ENCODE measurements at regions not wholly inside any gene's neighbourhood (a gene's known extent, or its start where the extent isn't known, plus 50 kb on each side); places are given as distances from the start of the nearest gene placed in this dataset.

DNA sequence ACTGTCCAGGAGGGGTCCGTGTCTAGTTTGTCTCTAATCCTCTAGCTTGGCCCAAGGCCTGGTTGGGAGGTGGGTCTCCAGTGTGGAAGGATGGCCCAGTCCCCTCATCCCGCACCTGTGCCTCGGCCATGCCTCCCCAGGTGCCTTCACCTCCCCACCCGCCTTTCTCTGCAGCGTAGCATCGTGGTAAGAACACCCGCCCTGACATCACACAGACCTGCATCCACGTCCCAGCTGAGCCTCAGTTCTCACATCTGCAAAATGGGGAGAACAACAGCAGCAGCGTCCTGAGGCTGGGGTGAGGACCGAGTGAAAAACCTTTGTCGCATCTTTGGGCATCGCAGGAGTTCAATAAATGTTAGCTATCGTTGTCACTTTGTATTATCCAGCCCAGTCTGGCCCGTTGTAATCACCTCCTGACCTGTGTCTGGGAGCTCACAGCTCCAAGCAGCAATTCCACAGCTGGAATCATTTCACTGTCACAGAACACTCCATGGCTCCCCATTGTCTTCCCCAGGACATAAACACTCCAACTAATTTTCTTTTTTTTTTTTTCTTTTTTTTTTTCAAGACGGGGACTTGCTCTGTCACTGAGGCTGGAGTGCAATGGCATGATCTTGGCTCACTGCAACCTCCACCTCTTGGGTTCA lies 181.2 kb upstream of the IER5L start:
- DNase-seq (ENCODE audit: low read depth), result no peak

- no peak for DNase-seq (ENCODE audit: low read depth)
These were observed 180.6 kb upstream of the IER5L start for GRCh38 chr9:129358621-129359154.

GRCh38 chr9:129357773-129358245 lies 179.7 kb upstream of the IER5L start:
- DNase-seq (ENCODE audit: low read depth), result no peak

DNA sequence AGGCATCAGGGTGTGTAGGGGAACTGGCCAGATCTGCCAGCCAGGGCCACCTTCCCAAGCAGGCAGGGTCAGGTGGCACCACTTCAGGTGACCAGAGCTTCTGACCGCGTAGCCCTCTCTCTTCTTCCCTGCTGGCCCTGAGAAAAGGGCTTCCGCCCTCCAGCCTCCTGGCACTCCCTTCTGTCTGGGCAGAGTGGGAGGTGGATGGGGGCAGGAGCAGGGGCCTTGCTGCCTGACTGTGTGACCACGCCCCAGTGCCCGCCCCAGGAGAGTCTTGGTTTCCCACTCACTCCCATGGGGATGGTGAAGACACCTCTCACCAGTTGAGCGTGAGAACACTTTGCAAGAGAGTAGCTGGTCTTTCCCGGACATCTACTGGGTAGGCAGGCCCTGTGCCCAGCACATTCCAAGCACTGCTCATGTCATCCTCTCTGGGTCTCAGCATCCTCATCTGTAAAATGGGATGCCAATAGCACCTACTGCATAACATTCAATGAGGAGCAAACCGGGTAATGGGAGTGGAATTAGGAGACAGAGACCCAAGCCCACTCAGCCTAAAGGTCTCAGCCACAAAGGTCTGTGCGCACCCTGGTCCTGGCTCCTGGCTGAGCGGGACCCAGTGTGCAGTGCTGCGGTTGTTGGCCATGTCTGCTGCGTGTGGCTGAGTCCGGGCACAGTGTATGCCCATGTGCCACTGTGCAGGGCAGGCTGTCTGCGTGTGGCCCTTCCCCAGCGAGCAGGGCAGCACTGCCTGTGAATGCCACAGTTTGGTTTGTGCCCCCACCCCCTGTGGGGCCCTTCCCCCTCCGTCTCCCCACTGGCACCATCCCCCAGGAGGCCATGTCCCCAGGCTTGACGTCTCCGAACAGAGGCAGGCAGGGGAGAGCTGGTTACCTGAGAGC lies 179.1 kb upstream of the IER5L start:
- no peak for DNase-seq (ENCODE audit: low read depth)

DNA sequence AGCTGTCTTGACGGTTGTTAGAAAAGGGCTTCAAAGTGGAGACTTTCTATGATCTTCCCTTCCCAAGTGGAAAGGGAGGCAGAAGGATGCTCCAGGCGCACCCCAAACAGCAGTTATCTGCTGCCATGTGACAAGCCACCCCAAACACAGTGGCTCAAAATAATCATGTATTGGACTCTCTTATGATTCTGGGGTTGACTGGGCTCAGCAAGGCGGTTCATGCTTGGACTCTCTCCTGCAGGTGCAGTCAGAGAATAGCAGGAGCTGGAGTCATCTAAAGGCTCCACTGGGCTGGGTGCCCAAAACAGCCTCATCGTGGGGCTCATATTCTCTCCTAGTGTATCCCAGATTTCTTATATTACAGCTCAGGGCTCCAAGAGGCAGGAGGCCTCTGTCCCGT lies 177.6 kb upstream of the IER5L start:
- DNase-seq (ENCODE audit: low read depth), result no peak

DNA sequence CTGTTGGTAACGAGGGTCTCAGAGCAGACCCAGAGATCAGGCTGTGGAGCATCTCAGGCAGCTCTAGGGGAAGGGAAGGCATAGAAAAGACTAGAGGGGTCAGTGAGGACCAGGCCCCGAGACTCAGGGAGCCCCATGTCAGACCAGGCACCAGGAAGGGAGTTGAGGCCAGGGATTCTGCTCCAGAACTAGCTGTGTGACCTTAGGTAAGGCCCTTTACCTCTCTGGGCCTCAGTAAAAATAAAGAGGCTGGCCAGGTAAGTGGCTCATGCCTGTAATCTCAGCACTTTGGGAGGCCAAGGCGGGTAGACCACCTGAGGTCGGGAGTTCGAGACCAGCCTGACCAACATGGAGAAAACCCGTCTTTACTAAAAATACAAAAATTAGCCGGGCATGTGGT lies 176.4 kb upstream of the IER5L start:
- DNase-seq (ENCODE audit: low read depth), result no peak

- DNase-seq (ENCODE audit: low read depth), result no peak
These were observed 175.8 kb upstream of the IER5L start for GRCh38 chr9:129353697-129354336.

- no peak for DNase-seq (ENCODE audit: low read depth)
These were observed 174.2 kb upstream of the IER5L start for GRCh38 chr9:129352146-129352865.

- no peak for DNase-seq (ENCODE audit: low read depth)
These were observed 173.6 kb upstream of the IER5L start for GRCh38 chr9:129351642-129352145.

DNA sequence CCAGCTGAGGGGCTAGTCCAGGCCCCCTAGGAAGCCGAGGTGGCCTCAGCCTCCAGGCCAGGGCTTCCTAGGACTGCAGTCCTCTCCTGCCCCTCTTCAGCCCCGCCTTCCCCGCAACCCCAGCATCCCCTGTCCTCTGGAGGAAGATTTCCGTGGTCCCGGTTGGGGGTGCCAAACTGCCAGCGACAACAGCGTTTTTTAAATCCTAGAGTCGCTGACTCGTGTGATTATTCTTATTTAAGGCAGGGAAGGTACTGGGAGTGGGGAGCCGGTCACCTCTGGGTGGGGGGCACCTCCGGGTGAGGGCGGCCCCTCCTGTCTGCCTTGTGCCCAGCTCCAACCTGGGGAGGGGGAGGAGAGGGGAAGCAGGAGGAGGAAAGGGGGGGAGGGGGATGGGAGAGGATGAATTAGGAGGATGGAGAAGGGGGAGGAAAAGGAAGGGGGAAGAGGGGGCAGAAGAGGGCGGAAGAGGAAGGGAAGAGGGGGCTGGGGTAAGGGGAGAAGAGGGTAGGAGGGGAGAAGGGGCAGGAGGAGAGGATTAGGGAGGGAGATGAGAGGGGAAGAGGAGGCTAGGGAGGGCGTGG lies 173.1 kb upstream of the IER5L start:
- DNase-seq (ENCODE audit: low read depth), result no peak

GRCh38 chr9:129350143-129350935 lies 172.3 kb upstream of the IER5L start:
- no peak for DNase-seq (ENCODE audit: low read depth)

GRCh38 chr9:129349665-129349947 lies 171.5 kb upstream of the IER5L start:
- no peak for DNase-seq (ENCODE audit: low read depth)

GRCh38 chr9:129348890-129349664 lies 171.0 kb upstream of the IER5L start:
- DNase-seq (ENCODE audit: low read depth), result no peak

DNA sequence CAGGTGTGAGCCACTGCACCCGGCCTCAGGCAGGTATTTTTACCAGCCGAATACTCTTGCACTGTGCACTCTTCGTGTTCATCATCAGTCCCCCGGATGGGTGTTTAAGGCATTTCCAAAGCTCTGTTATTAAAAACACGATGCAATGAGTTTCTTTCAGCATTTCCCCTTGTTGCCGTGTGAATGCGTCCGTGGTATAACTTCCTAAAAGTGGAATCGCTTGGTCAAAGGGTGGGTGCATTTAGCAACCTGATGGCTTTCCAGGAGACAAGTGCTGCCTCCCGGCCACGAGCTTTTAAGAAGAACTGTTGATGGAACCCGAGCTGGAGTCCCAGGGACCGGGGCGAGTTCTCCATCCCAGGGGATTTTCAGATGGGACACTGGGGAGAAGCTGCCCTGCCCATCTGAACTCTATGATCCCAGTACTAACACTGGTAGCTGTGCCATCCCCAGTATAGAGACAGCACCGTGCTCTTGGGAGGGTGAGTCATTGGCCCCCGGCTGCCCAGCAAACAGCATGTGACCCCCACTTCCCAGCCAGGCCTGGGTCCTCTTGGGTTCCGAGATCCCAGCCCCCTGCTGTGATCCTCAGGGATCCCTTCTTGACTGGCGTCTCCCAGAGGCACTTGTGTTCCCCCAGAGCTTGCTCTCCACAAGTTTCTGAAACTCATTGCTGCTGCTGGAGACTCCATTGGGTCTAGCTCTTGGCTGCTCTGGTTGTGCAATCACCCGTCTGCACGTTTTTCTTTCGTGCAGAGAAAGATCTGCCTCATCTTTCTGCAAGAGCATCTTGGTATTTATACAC lies 169.5 kb upstream of the IER5L start:
- DNase-seq (ENCODE audit: low read depth), result no peak

DNA sequence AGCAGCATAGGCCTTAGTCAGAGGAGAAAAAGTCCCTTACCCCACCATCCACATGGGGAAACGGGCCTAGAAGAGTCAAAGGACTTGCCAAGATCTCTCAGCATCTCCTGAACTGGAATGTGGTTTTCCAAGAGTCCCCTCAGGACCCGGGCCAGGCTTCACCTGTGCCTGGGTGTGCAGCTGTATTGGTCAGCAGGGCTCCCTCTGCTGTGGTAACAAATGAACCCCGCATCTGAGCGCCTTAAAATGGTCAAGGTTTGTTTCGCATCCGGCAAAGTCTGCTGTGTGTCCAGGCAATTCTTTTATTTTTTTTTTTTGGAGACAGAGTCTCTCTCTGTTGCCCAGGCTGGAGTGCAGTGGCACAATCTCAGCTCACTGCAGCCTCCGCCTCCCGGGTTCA lies 168.0 kb upstream of the IER5L start:
- DNase-seq (ENCODE audit: low read depth), result no peak

DNA sequence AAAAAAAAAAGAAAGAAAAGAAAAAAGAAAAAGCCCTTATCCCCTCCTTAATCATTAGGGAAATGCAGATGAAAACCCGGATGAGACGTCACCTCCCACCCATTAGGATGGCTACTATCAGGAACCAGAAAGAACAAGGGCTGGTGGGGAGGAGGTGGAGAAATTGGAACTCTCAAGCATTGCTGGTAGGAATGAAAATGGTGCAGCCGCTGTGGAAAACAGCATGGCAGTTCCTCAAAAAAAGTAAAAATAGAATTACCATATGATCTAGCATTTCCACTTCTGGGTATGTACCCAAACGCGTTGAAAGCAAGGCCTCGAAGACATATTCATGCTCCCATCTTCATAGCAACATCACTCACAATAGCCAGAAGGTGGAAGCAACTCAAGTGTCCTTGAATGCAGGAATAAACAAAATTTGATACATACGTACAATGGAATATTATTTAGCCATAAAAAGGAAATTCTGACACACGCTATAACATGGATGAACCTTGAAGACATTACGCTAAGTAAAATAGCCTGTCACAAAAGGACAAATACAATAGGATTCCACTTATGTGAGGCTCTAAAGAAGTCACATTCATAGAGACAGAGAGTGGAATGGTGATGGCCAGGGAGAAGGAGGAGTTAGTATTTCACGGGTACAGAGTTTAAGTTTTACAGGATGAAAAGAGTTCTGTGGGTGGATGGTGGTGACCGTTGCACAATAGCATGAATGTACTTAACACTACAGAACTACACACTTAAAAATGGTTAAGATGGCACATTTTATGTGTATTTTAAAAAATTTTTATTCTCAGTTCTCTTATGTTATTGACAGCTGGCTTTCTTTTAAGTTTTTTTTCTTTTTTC lies 166.8 kb upstream of the IER5L start:
- DNase-seq (ENCODE audit: low read depth), result no peak

DNA sequence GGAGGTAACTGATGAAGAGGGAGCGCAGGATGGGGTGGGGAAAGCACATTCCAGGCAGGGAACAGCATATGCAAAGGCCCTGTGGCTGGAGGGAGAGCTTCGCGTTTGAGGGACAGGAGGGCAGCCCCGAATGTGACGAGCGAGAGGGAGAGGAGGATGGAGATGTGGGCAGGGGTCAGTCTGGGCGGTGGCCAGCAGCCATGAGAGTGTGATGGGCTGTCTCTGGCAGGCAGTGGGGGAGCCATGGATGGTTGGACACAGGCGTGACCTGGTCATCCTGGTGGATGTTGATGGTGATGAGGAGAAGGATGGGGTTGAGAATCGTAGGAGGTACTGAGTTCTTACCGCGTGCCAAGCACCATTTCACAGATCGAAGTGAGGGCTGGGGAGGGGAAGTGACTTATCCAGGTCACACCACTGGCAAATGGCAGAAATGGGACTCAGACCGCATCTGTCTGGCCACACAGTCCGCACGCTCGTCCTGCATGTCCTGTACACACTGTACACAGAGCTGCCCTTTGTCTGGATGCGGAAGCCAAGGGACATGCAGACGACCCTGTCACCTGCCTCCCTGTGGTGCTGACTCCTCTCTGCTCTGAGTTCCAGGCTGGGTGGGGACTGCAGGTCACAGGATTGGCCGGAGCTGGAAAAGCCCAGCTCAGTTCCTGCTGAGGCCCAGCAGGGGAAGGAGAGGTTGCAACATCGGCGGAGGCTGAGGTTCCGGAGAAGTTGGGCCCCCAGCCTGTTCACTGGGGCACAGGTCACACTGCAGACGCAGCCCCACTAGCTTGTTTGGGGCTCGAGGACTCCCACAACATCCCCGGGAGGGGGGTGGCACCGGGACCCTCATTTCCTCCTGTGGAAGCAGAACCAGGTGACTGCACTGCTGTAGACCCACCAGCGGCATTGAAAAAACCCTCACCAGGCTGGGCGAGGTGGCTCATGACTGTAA lies 165.6 kb upstream of the IER5L start:
- DNase-seq (ENCODE audit: low read depth), result no peak

Data from activated T-helper 1 cell treated with Interleukin-2 at 50 U/mL for 16 hours (primary cell).